A549 (cell line): ENCODE measurements at regions not wholly inside any gene's neighbourhood (a gene's known extent, or its start where the extent isn't known, plus 50 kb on each side); places are given as distances from the start of the nearest gene placed in this dataset.

Experiments used
- ATAC-seq, 2 experiments: fragments of 200-7000 bp in 1 of 2; fragments of >200 bp in 1 of 2; cut with Nextera tagmentation in 1 of 2; cut with Tn5 transposase in 1 of 2; 3 replicates each; pipeline versions ENCODE4 v1.8.0 to v1.9.1; 2018 to 2020; ENCODE audit warnings: mild to moderate bottlenecking in 1 of 2, moderate library complexity in 1 of 2
- CTCF ChIA-PET: fragments of 300-600 bp; sonication (Branson Sonifier 250); formaldehyde crosslinking; extraction: SDS; loops from one replicate; lab custom pipeline; 2021; ENCODE audit warnings: antibody characterized with exemption, inconsistent platforms; lab: Yijun Ruan, JAX
- POLR2A ChIA-PET: fragments of 350-600 bp; formaldehyde crosslinking; extraction: SDS; loops from one replicate; lab custom pipeline; 2021; ENCODE audit warnings: antibody characterized with exemption, inconsistent platforms; lab: Yijun Ruan, JAX
- DNase-seq, 2 experiments: peaks; one replicate each; pipeline versions ENCODE4 v3.0.0 to v3.0.0-alpha.2; 2011 to 2016; ENCODE audit warnings: low read depth in 1 of 2, low spot score in 1 of 2
- FAIRE-seq: peaks from 2 replicates; lab custom pipeline; 2011; peaks lifted over from hg19 to GRCh38; lab: Jason Lieb, UNC
- H3K27ac ChIP-seq, 2 experiments: fragments of >200 bp; sonication (Bioruptor Twin); formaldehyde crosslinking; 3 replicates each; pipeline ENCODE4 v1.5.1; 2016 to 2017
- H3K4me1 ChIP-seq: fragments of >200 bp; sonication (Bioruptor Twin); formaldehyde crosslinking; 3 replicates; pipeline ENCODE4 v1.6.1; 2016
- H3K4me2 ChIP-seq: fragments of >200 bp; sonication (Bioruptor Twin); formaldehyde crosslinking; 3 replicates; pipeline ENCODE4 v1.6.1; 2016
- H3K4me3 ChIP-seq: fragments of >200 bp; sonication (Bioruptor Twin); formaldehyde crosslinking; 3 replicates; pipeline ENCODE4 v1.5.1; 2016
- H3K9me3 ChIP-seq: fragments of >200 bp; sonication (Bioruptor Twin); formaldehyde crosslinking; 3 replicates; pipeline ENCODE4 v1.6.1; 2016
- CBX2 ChIP-seq: fragments of 200-600 bp; sonication (generic); IDR thresholded peaks from 2 replicates; pipeline ENCODE4 v1.6.1; 2016; ENCODE audit warnings: low read depth, mild to moderate bottlenecking, borderline replicate concordance
- CEBPB ChIP-seq, 2 experiments: fragments of >200 bp in 1 of 2; sonication (Bioruptor Twin) in 1 of 2; formaldehyde crosslinking in 1 of 2; IDR thresholded peaks; 2 replicates each; pipeline ENCODE4 v1.6.1; 2012 to 2016
- EHF ChIP-seq: fragments of 250-450 bp; sonication (Bioruptor Pico); IDR thresholded peaks from 2 replicates; pipeline ENCODE4 v1.5.0; 2020; ENCODE audit warnings: mild to moderate bottlenecking
- EP300 ChIP-seq, 2 experiments: fragments of >200 bp; sonication (Bioruptor Twin); formaldehyde crosslinking; IDR thresholded peaks; 2 replicates in 1 of 2; 3 replicates in 1 of 2; pipeline ENCODE4 v1.6.1; 2016 to 2017
- ESRRA ChIP-seq: fragments of 150-350 bp; IDR thresholded peaks from 2 replicates; pipeline ENCODE4 v1.6.1; 2014; ENCODE audit warnings: mild to moderate bottlenecking, low read length, borderline replicate concordance
- FOSB ChIP-seq: fragments of 250-450 bp; sonication (Bioruptor Pico); IDR thresholded peaks from 2 replicates; pipeline ENCODE4 v1.5.0; 2020; ENCODE audit warnings: mild to moderate bottlenecking, moderate library complexity
- FOSL2 ChIP-seq, 2 experiments: fragments of 450-650 bp in 1 of 2; fragments of >200 bp in 1 of 2; sonication (Bioruptor Twin) in 1 of 2; formaldehyde crosslinking; IDR thresholded peaks; 2 replicates each; pipeline versions ENCODE4 v1.5.0 to v1.6.1; 2016 to 2020; ENCODE audit warnings: mild to moderate bottlenecking in 1 of 2, moderate library complexity in 1 of 2
- GATA3 ChIP-seq: IDR thresholded peaks from 2 replicates; pipeline ENCODE4 v1.6.1; 2012; ENCODE audit warnings: borderline replicate concordance
- HDAC2 ChIP-seq: fragments of 200-600 bp; sonication (generic); IDR thresholded peaks from 2 replicates; pipeline ENCODE4 v1.6.1; 2016
- HEYL ChIP-seq: fragments of 250-450 bp; sonication (Bioruptor Pico); IDR thresholded peaks from 2 replicates; pipeline ENCODE4 v1.8.0; 2021; ENCODE audit warnings: mild to moderate bottlenecking, moderate library complexity
- MAFK ChIP-seq: fragments of 450-650 bp; IDR thresholded peaks from 2 replicates; pipeline ENCODE4 v1.6.1; 2014; ENCODE audit not compliant: partially characterized antibody
- MAZ ChIP-seq: fragments of 150-350 bp; IDR thresholded peaks from 2 replicates; pipeline ENCODE4 v1.6.1; 2014; ENCODE audit warnings: antibody characterized with exemption, low read depth, low read length, borderline replicate concordance
- MYC ChIP-seq: IDR thresholded peaks from 2 replicates; pipeline ENCODE4 v1.6.1; 2012; ENCODE audit warnings: mild to moderate bottlenecking, inconsistent platforms, low read length, improper control_type of control experiment, borderline replicate concordance
- NR3C1 ChIP-seq: fragments of >200 bp; sonication (Bioruptor Twin); formaldehyde crosslinking; IDR thresholded peaks from 3 replicates; pipeline ENCODE4 v1.6.1; 2017
- PHF8 ChIP-seq: fragments of 200-600 bp; sonication (generic); IDR thresholded peaks from 2 replicates; pipeline ENCODE4 v1.6.1; 2016; ENCODE audit warnings: low read depth, mild to moderate bottlenecking, antibody characterized with exemption, moderate library complexity, borderline replicate concordance
- SREBF2 ChIP-seq: fragments of 450-650 bp; IDR thresholded peaks from 2 replicates; pipeline ENCODE4 v1.6.1; 2014; ENCODE audit warnings: mild to moderate bottlenecking, moderate library complexity
- TFCP2L1 ChIP-seq: fragments of 250-450 bp; sonication (Bioruptor Pico); IDR thresholded peaks from 2 replicates; pipeline ENCODE4 v1.5.0; 2021; ENCODE audit warnings: mild to moderate bottlenecking
- ZC3H11A ChIP-seq: fragments of 450-650 bp; IDR thresholded peaks from 2 replicates; pipeline ENCODE4 v1.6.1; 2014; ENCODE audit warnings: antibody characterized with exemption, mild to moderate bottlenecking
- WGBS: methylation state at CpG from one replicate; pipeline ENCODE4 v1.1.6; 2017; ENCODE audit errors: missing lambda C conversion rate; 5-methylcytosine and 5-hydroxymethylcytosine counted together
- TF ChIP-seq, protein P1 (sequence below): fragments of >200 bp; sonication (Bioruptor Twin); formaldehyde crosslinking; IDR thresholded peaks from 2 replicates; pipeline ENCODE4 v1.6.1; 2016
- TF ChIP-seq, protein P2 (sequence below): fragments of >200 bp; sonication (Bioruptor Twin); formaldehyde crosslinking; IDR thresholded peaks from 3 replicates; pipeline ENCODE4 v1.6.1; 2016
- TF ChIP-seq, protein P3 (sequence below): fragments of 250-450 bp; sonication (Bioruptor Pico); IDR thresholded peaks from 2 replicates; pipeline ENCODE4 v1.5.0; 2021; ENCODE audit warnings: mild to moderate bottlenecking, moderate library complexity, borderline replicate concordance
- TF ChIP-seq, protein P4 (sequence below): fragments of >200 bp; sonication (Bioruptor Twin); formaldehyde crosslinking; IDR thresholded peaks from 3 replicates; pipeline ENCODE4 v1.5.1; 2016
- TF ChIP-seq, protein P5 (sequence below): fragments of 200-600 bp; sonication (generic); IDR thresholded peaks from 2 replicates; pipeline ENCODE4 v1.6.1; 2016; ENCODE audit warnings: antibody characterized with exemption, mild to moderate bottlenecking, moderate library complexity
- TF ChIP-seq, protein P6 (sequence below): fragments of 150-350 bp; IDR thresholded peaks from 2 replicates; pipeline ENCODE4 v1.6.1; 2014; ENCODE audit warnings: low read depth, mild to moderate bottlenecking, low read length
- TF ChIP-seq, protein P7 (sequence below): fragments of 250-450 bp; sonication (Bioruptor Pico); IDR thresholded peaks from 2 replicates; pipeline ENCODE4 v1.5.0; 2020; ENCODE audit warnings: low read depth, mild to moderate bottlenecking, moderate library complexity

DNA sequence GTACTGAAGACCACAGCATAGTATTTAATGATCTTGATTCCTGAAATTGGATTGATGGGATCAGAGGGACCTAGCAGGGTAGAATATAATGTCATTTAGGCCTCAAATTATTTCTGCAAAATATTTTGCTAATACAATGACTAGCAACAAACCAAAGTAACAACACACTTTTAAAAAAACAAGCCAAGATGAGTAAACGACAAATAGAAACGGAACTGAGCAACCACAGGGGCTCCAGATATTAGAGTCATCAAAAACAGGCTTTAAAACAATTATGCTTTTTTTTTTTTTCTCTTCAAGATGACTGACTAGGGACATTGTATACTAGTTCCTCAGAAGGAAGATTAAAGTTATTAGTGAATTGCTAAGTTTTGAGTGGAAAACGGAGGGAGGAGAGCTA is 447.1 kb upstream of the MMADHC start:
- Histone ChIP-seq H3K4me1 (no peaks in the 10 kb centered on the region), H3K9me3 (no peaks in the 10 kb centered on the region), H3K27ac (no peak overlapping the region), H3K4me2 (no peak overlapping the region), H3K4me3 (no peak overlapping the region)
- 88% methylated on average over 3 of the region's 3 CpGs for WGBS
- no peak for FAIRE-seq
- POLR2A ChIA-PET, result no interaction called here
- TF ChIP-seq, protein P1, sequence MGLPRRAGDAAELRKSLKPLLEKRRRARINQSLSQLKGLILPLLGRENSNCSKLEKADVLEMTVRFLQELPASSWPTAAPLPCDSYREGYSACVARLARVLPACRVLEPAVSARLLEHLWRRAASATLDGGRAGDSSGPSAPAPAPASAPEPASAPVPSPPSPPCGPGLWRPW, result no peak
- TF ChIP-seq, protein P2, sequence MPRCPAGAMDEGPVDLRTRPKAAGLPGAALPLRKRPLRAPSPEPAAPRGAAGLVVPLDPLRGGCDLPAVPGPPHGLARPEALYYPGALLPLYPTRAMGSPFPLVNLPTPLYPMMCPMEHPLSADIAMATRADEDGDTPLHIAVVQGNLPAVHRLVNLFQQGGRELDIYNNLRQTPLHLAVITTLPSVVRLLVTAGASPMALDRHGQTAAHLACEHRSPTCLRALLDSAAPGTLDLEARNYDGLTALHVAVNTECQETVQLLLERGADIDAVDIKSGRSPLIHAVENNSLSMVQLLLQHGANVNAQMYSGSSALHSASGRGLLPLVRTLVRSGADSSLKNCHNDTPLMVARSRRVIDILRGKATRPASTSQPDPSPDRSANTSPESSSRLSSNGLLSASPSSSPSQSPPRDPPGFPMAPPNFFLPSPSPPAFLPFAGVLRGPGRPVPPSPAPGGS, result no peak
- no peak for TF ChIP-seq HEYL (CRISPR knock-in tag)
- no peak for TF ChIP-seq ESRRA
- no peak for TF ChIP-seq EP300 (IDR thresholded peaks at IDR 0.05)
- TF ChIP-seq PHF8, result no peak
- TF ChIP-seq SREBF2, result no peak
- TF ChIP-seq, protein P3, sequence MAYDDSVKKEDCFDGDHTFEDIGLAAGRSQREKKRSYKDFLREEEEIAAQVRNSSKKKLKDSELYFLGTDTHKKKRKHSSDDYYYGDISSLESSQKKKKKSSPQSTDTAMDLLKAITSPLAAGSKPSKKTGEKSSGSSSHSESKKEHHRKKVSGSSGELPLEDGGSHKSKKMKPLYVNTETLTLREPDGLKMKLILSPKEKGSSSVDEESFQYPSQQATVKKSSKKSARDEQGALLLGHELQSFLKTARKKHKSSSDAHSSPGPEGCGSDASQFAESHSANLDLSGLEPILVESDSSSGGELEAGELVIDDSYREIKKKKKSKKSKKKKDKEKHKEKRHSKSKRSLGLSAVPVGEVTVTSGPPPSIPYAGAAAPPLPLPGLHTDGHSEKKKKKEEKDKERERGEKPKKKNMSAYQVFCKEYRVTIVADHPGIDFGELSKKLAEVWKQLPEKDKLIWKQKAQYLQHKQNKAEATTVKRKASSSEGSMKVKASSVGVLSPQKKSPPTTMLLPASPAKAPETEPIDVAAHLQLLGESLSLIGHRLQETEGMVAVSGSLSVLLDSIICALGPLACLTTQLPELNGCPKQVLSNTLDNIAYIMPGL (CRISPR knock-in tag), result no peak
- TF ChIP-seq, protein P4, sequence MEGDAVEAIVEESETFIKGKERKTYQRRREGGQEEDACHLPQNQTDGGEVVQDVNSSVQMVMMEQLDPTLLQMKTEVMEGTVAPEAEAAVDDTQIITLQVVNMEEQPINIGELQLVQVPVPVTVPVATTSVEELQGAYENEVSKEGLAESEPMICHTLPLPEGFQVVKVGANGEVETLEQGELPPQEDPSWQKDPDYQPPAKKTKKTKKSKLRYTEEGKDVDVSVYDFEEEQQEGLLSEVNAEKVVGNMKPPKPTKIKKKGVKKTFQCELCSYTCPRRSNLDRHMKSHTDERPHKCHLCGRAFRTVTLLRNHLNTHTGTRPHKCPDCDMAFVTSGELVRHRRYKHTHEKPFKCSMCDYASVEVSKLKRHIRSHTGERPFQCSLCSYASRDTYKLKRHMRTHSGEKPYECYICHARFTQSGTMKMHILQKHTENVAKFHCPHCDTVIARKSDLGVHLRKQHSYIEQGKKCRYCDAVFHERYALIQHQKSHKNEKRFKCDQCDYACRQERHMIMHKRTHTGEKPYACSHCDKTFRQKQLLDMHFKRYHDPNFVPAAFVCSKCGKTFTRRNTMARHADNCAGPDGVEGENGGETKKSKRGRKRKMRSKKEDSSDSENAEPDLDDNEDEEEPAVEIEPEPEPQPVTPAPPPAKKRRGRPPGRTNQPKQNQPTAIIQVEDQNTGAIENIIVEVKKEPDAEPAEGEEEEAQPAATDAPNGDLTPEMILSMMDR, result no peak
- TF ChIP-seq, protein P5, sequence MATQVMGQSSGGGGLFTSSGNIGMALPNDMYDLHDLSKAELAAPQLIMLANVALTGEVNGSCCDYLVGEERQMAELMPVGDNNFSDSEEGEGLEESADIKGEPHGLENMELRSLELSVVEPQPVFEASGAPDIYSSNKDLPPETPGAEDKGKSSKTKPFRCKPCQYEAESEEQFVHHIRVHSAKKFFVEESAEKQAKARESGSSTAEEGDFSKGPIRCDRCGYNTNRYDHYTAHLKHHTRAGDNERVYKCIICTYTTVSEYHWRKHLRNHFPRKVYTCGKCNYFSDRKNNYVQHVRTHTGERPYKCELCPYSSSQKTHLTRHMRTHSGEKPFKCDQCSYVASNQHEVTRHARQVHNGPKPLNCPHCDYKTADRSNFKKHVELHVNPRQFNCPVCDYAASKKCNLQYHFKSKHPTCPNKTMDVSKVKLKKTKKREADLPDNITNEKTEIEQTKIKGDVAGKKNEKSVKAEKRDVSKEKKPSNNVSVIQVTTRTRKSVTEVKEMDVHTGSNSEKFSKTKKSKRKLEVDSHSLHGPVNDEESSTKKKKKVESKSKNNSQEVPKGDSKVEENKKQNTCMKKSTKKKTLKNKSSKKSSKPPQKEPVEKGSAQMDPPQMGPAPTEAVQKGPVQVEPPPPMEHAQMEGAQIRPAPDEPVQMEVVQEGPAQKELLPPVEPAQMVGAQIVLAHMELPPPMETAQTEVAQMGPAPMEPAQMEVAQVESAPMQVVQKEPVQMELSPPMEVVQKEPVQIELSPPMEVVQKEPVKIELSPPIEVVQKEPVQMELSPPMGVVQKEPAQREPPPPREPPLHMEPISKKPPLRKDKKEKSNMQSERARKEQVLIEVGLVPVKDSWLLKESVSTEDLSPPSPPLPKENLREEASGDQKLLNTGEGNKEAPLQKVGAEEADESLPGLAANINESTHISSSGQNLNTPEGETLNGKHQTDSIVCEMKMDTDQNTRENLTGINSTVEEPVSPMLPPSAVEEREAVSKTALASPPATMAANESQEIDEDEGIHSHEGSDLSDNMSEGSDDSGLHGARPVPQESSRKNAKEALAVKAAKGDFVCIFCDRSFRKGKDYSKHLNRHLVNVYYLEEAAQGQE, result no peak
- no peak for TF ChIP-seq CEBPB (IDR thresholded peaks at IDR 0.05)
- TF ChIP-seq MYC, result no peak
- no peak for TF ChIP-seq ZC3H11A
- TF ChIP-seq MAFK, result no peak
- ATAC-seq, result no peak
- no peak for DNase-seq
- CTCF ChIA-PET, result no interaction called here

DNA sequence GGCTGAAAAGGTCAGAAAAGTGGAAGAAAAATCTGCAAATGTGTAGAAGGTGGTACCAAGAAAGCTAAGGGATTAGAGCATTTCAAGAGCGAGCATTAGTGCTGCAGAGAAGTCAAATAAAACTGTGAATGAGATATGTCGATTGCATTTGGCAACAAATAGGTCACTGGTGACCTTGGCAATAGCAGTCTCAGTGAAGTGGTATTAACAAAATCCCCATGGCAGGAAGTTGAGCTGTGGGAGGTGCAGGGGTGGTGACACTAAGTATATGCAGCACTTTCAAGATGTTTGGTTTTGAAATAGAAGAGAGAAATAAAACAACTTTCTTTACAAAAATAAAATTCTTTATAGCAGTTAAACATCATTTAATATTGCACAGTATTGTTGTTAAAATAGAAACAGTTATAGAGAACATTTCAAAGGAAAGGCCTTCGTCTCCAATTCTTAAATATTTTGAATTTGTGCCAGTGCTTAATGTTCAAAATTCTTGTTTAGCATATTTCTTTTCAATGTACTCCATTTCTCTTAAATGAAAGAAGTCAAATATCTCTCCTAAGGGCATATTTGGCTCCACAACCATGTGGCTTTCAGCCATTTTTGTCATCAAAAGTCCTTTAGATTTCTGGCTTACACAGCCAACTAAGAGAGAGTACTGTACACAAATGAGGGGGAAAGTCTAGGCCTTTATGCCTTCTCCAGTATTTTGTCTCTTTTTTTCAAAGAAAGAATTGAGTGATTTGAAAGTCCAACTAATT is 443.0 kb upstream of the MMADHC start:
- ATAC-seq, result no peak
- Histone ChIP-seq H3K9me3 (no peaks in the 10 kb centered on the region), H3K4me2 (no peak overlapping the region), H3K27ac (no peak overlapping the region), H3K4me1 (peaks cover 9% of the 10 kb centered on the region; the same call in 1 of the 3 replicates), H3K4me3 (no peak overlapping the region)
- CTCF ChIA-PET, result no interaction called here
- no peak for FAIRE-seq
- no peak for DNase-seq
- WGBS, result 73% methylated on average over 3 of the region's 3 CpGs
- POLR2A ChIA-PET, result no interaction called here
- TF ChIP-seq HDAC2, result no peak
- no peak for TF ChIP-seq EHF
- no peak for TF ChIP-seq FOSB
- TF ChIP-seq TFCP2L1 (CRISPR knock-in tag), result no peak
- no peak for TF ChIP-seq PHF8
- TF ChIP-seq, protein P6, sequence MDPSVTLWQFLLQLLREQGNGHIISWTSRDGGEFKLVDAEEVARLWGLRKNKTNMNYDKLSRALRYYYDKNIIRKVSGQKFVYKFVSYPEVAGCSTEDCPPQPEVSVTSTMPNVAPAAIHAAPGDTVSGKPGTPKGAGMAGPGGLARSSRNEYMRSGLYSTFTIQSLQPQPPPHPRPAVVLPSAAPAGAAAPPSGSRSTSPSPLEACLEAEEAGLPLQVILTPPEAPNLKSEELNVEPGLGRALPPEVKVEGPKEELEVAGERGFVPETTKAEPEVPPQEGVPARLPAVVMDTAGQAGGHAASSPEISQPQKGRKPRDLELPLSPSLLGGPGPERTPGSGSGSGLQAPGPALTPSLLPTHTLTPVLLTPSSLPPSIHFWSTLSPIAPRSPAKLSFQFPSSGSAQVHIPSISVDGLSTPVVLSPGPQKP, result no peak
- TF ChIP-seq FOSL2 (IDR thresholded peaks at IDR 0.05), result no peak
- TF ChIP-seq FOSL2 (CRISPR knock-in tag; IDR thresholded peaks at IDR 0.05), result no peak
- TF ChIP-seq, protein P7, sequence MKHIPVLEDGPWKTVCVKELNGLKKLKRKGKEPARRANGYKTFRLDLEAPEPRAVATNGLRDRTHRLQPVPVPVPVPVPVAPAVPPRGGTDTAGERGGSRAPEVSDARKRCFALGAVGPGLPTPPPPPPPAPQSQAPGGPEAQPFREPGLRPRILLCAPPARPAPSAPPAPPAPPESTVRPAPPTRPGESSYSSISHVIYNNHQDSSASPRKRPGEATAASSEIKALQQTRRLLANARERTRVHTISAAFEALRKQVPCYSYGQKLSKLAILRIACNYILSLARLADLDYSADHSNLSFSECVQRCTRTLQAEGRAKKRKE (CRISPR knock-in tag), result no peak
- no peak for TF ChIP-seq GATA3
- TF ChIP-seq NR3C1, result no peak
- TF ChIP-seq MAZ, result no peak
- no peak for TF ChIP-seq CBX2
- TF ChIP-seq SREBF2, result no peak
